OCI-LY7 (cell line): ENCODE measurements at regions not wholly inside any gene's neighbourhood (a gene's known extent, or its start where the extent isn't known, plus 50 kb on each side); places are given as distances from the start of the nearest gene placed in this dataset.

ENCODE experiments used
- BruUV-seq: library from RNA; stranded (reverse); fragments of 400-500 nt; replicated peaks from 2 replicates; lab custom pipeline; 2021; lab: Mats Ljungman, UMichigan
- CTCF ChIA-PET: fragments of 300-600 bp; sonication (Branson Sonifier 250); formaldehyde crosslinking; loops from one replicate; lab custom pipeline; 2022; ENCODE audit warnings: antibody characterized with exemption; ENCODE audit not compliant: unreplicated experiment; lab: Charles Lee
- POLR2A ChIA-PET: fragments of 300-600 bp; sonication (Branson Sonifier 250); formaldehyde crosslinking; loops from one replicate; lab custom pipeline; 2022; ENCODE audit warnings: antibody characterized with exemption; lab: Charles Lee
- DNase-seq: peaks from one replicate; pipeline ENCODE4 v3.0.0-alpha.2; 2015; ENCODE audit warnings: low spot score
- H2AFZ ChIP-seq: fragments of 200-600 bp; sonication (generic), shearing (Covaris generic); 2 replicates; pipeline ENCODE4 v1.6.1; 2014; ENCODE audit warnings: mild to moderate bottlenecking, antibody characterized with exemption, low read length, moderate library complexity
- H3K27ac ChIP-seq: fragments of 200-600 bp; sonication (generic); 2 replicates; pipeline ENCODE4 v1.5.1; 2014; ENCODE audit warnings: mixed run types, low read depth, mild to moderate bottlenecking, moderate library complexity, low read length, inconsistent platforms; ENCODE audit not compliant: poor library complexity, severe bottlenecking
- H3K36me3 ChIP-seq: fragments of 200-600 bp; sonication (generic); 2 replicates; pipeline ENCODE4 v1.6.1; 2014; ENCODE audit warnings: mild to moderate bottlenecking, antibody characterized with exemption, low read length, moderate library complexity, mixed read lengths; ENCODE audit not compliant: insufficient read depth
- H3K4me1 ChIP-seq: fragments of 200-600 bp; sonication (generic); 2 replicates; pipeline ENCODE4 v1.5.1; 2014; ENCODE audit warnings: mild to moderate bottlenecking, low read length; ENCODE audit not compliant: insufficient read depth, poor library complexity, severe bottlenecking
- H3K4me2 ChIP-seq: fragments of 200-600 bp; sonication (generic); 2 replicates; pipeline ENCODE4 v1.6.1; 2014; ENCODE audit warnings: mild to moderate bottlenecking, low read length
- H3K4me3 ChIP-seq: fragments of 200-600 bp; sonication (generic); 2 replicates; pipeline ENCODE4 v1.5.1; 2014; ENCODE audit warnings: mild to moderate bottlenecking, low read depth, low read length; ENCODE audit not compliant: poor library complexity, severe bottlenecking
- H3K79me2 ChIP-seq: fragments of 200-600 bp; sonication (generic); 2 replicates; pipeline ENCODE4 v1.6.1; 2016; ENCODE audit warnings: low read depth, mild to moderate bottlenecking, low read length, moderate library complexity, mixed read lengths; ENCODE audit not compliant: insufficient read depth
- H3K9me2 ChIP-seq: fragments of 200-600 bp; sonication (generic); 2 replicates; pipeline ENCODE4 v1.6.1; 2016; ENCODE audit warnings: mild to moderate bottlenecking, low read length, mixed read lengths; ENCODE audit not compliant: insufficient read depth
- H3K9me3 ChIP-seq: fragments of 200-600 bp; sonication (generic); 2 replicates; pipeline ENCODE4 v1.6.1; 2014; ENCODE audit warnings: mild to moderate bottlenecking, mixed run types, low read length, mixed read lengths
- H4K20me1 ChIP-seq: fragments of 200-600 bp; sonication (generic); 2 replicates; pipeline ENCODE4 v1.6.1; 2014; ENCODE audit warnings: mild to moderate bottlenecking, antibody characterized with exemption, low read length, moderate library complexity, mixed read lengths; ENCODE audit not compliant: insufficient read depth
- CTCF ChIP-seq: fragments of 200-600 bp; sonication (generic); conservative IDR thresholded peaks from 2 replicates; pipeline ENCODE4 v1.5.1; 2014; ENCODE audit warnings: mild to moderate bottlenecking, antibody characterized with exemption, low read length, moderate library complexity, mixed read lengths
- EZH2phosphoT487 ChIP-seq: fragments of 200-600 bp; sonication (generic); IDR thresholded peaks from 2 replicates; pipeline ENCODE4 v1.6.1; 2018; ENCODE audit warnings: low read depth, borderline replicate concordance, mild to moderate bottlenecking, mixed run types, antibody characterized with exemption, low read length, moderate library complexity, mixed read lengths
- intact Hi-C: fragments of 100-400 bp; cut with micrococcal nuclease; formaldehyde crosslinking; loops from one replicate; pipeline ENCODE4 v1.10.0; 2022; ENCODE audit not compliant: unreplicated experiment

GRCh38 chr3:180253283-180253682, 216.5 kb upstream of the PEX5L start:
- no peaks in the 10 kb centered on the region for H3K4me1 ChIP-seq
- H3K79me2 ChIP-seq: no peaks in the 10 kb centered on the region
- ChIA-PET POLR2A (no interaction called here), CTCF (no interaction called here)
- H3K9me3 ChIP-seq: no peaks in the 10 kb centered on the region
- no peak for DNase-seq
- H4K20me1 ChIP-seq: no peaks in the 10 kb centered on the region
- no peak overlapping the region for H3K4me3 ChIP-seq
- no peak overlapping the region for H3K27ac ChIP-seq
- no TSS peak for BruUV-seq
- intact Hi-C loops: no loop called here
- H3K4me2 ChIP-seq: no peak overlapping the region
- no peaks in the 10 kb centered on the region for H3K9me2 ChIP-seq
- TF ChIP-seq EZH2phosphoT487 (no peak), CTCF (no peak)
- H2AFZ ChIP-seq: no peak overlapping the region
- H3K36me3 ChIP-seq: no peaks in the 10 kb centered on the region

GRCh38 chr3:180264479-180264878, 227.7 kb upstream of the PEX5L start:
- H3K36me3 ChIP-seq: no peaks in the 10 kb centered on the region
- H3K27ac ChIP-seq: no peak overlapping the region
- no peaks in the 10 kb centered on the region for H4K20me1 ChIP-seq
- H3K4me1 ChIP-seq: no peaks in the 10 kb centered on the region
- CTCF ChIA-PET: no interaction called here
- no peak overlapping the region for H3K4me3 ChIP-seq
- H2AFZ ChIP-seq: no peak overlapping the region
- DNase-seq: no peak
- no peak overlapping the region for H3K4me2 ChIP-seq
- H3K79me2 ChIP-seq: no peaks in the 10 kb centered on the region
- BruUV-seq: no TSS peak
- TF ChIP-seq EZH2phosphoT487: no peak
- no peak for TF ChIP-seq CTCF
- H3K9me3 ChIP-seq: no peaks in the 10 kb centered on the region
- POLR2A ChIA-PET: interaction anchor here (0.5 to 0.6 kb wide), 2 partner anchors 70 to 451 kb away, joined by 3 to 5 read pairs; no protein-coding TSS in a partner anchor
- H3K9me2 ChIP-seq: no peaks in the 10 kb centered on the region
- intact Hi-C loops: no loop called here

GRCh38 chr3:180265551-180265950, 228.8 kb upstream of the PEX5L start:
- TF ChIP-seq CTCF: no peak
- no peak for TF ChIP-seq EZH2phosphoT487
- CTCF ChIA-PET: no interaction called here
- H3K9me3 ChIP-seq: no peaks in the 10 kb centered on the region
- H3K79me2 ChIP-seq: no peaks in the 10 kb centered on the region
- BruUV-seq: no TSS peak
- H3K4me2 ChIP-seq: no peak overlapping the region
- H3K27ac ChIP-seq: no peak overlapping the region
- H3K4me1 ChIP-seq: no peaks in the 10 kb centered on the region
- no peaks in the 10 kb centered on the region for H4K20me1 ChIP-seq
- H3K4me3 ChIP-seq: no peak overlapping the region
- POLR2A ChIA-PET: no interaction called here
- no peak overlapping the region for H2AFZ ChIP-seq
- H3K9me2 ChIP-seq: no peaks in the 10 kb centered on the region
- no peaks in the 10 kb centered on the region for H3K36me3 ChIP-seq
- DNase-seq: no peak
- intact Hi-C loops: no loop called here
